Mesothelial cell of epicardium (in vitro differentiated cells): ENCODE measurements at regions not wholly inside any gene's neighbourhood (a gene's known extent, or its start where the extent isn't known, plus 50 kb on each side); places are given as distances from the start of the nearest gene placed in this dataset.

ENCODE experiments used
- DNase-seq, 2 experiments: peaks; one replicate each; pipeline ENCODE4 v3.0.0; 2021; ENCODE audit warnings: low spot score in 2 of 2; ENCODE audit not compliant: unreplicated experiment in 2 of 2
- H3K27ac Mint-ChIP-seq: 2 replicates; pipeline ENCODE4 v1.8.0; 2021; ENCODE audit warnings: mixed read lengths
- H3K27me3 Mint-ChIP-seq: 2 replicates; pipeline ENCODE4 v1.8.0; 2021; ENCODE audit warnings: low read depth, mixed read lengths
- H3K36me3 Mint-ChIP-seq: 2 replicates; pipeline ENCODE4 v1.8.0; 2021; ENCODE audit warnings: mixed read lengths
- H3K4me1 Mint-ChIP-seq: 2 replicates; pipeline ENCODE4 v1.8.0; 2021; ENCODE audit warnings: mixed read lengths
- H3K4me3 Mint-ChIP-seq: 2 replicates; pipeline ENCODE4 v1.8.0; 2021; ENCODE audit warnings: mild to moderate bottlenecking, moderate library complexity, mixed read lengths
- H3K9me3 Mint-ChIP-seq: 2 replicates; pipeline ENCODE4 v1.8.0; 2021; ENCODE audit warnings: mixed read lengths
- CTCF ChIP-seq: fragments of 200-600 bp; sonication (generic); IDR thresholded peaks from one replicate; pipeline ENCODE4 v1.5.0; 2021; ENCODE audit warnings: antibody characterized with exemption; ENCODE audit not compliant: unreplicated experiment

DNA sequence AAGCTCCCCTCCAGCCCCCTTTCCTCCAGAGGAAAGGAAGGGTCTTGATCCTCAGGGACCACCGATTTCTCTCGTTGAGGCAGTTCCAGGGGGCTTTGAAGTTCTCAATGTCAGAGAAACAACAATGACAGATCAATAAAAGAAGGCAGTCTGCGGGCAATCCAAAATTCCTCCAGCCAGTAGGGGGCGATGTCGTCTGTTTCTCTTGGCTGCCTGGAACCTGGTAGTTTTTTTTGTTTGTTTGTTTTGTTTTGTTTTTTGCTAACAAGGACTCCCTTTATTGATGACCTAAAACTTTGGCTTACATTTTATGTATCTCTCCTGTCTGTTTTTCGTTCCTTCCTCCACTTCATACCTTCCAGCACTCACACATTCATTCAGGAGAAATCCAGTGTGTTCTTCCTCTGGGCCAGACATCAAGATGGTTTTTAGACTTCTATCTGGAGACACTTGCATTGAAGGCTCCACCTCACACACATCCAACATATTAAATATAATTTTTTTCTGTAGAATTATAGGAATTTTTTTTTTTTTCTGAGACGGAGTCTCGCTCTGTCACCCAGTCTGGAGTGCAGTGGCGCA lies 276.6 kb downstream of the RPLP1 start:
- peaks cover 33% of the 10 kb centered on the region for H3K27me3 Mint-ChIP-seq
- no peak overlapping the region for H3K4me3 Mint-ChIP-seq
- no peak for DNase-seq
- H3K4me1 Mint-ChIP-seq: peaks cover 7% of the 10 kb centered on the region
- H3K36me3 Mint-ChIP-seq: no peaks in the 10 kb centered on the region
- no peak overlapping the region for H3K27ac Mint-ChIP-seq
- peaks cover 9% of the 10 kb centered on the region for H3K9me3 Mint-ChIP-seq
- TF ChIP-seq CTCF: peak; percentile 80

GRCh38 chr15:69730281-69731080 lies 277.9 kb downstream of the RPLP1 start:
- H3K4me1 Mint-ChIP-seq: peaks cover 20% of the 10 kb centered on the region

DNA sequence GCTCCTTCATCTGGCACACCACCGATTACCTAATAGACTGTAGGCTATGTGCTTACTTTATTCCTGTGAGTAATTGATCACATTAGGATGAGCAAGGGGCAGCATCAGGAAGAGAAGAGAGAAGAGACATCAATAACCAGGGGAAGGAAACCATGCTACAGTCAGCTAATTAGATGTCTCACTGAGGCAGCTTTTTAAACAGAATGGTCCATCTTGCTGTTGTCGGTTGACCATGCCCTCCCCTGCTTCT lies 278.4 kb downstream of the RPLP1 start:
- Mint-ChIP-seq H3K27ac (no peak overlapping the region), H3K4me1 (peaks cover 25% of the 10 kb centered on the region), H3K4me3 (no peak overlapping the region), H3K36me3 (no peaks in the 10 kb centered on the region), H3K27me3 (peaks cover 25% of the 10 kb centered on the region), H3K9me3 (peaks cover 9% of the 10 kb centered on the region)
- no peak for DNase-seq
- no peak for TF ChIP-seq CTCF

More at GRCh38 chr15:69730281-69731080, 277.9 kb downstream of the RPLP1 start:
- H3K9me3 Mint-ChIP-seq: peaks cover 9% of the 10 kb centered on the region
- TF ChIP-seq CTCF: no peak
- H3K4me3 Mint-ChIP-seq: no peak overlapping the region
- H3K27me3 Mint-ChIP-seq: peaks cover 23% of the 10 kb centered on the region
- H3K36me3 Mint-ChIP-seq: no peaks in the 10 kb centered on the region
- peak overlapping the region; percentile 7 for H3K27ac Mint-ChIP-seq
- no peak for DNase-seq

GRCh38 chr15:69731581-69731980 lies 279.0 kb downstream of the RPLP1 start:
- DNase-seq: no peak
- H3K4me3 Mint-ChIP-seq: no peak overlapping the region
- TF ChIP-seq CTCF: no peak
- H3K4me1 Mint-ChIP-seq: peaks cover 25% of the 10 kb centered on the region
- H3K27ac Mint-ChIP-seq: no peak overlapping the region
- no peaks in the 10 kb centered on the region for H3K36me3 Mint-ChIP-seq
- H3K9me3 Mint-ChIP-seq: peaks cover 9% of the 10 kb centered on the region
- H3K27me3 Mint-ChIP-seq: peaks cover 25% of the 10 kb centered on the region

GRCh38 chr15:69732133-69732532 lies 279.5 kb downstream of the RPLP1 start:
- no peak for DNase-seq
- Mint-ChIP-seq H3K27ac (no peak overlapping the region), H3K4me1 (peaks cover 25% of the 10 kb centered on the region), H3K36me3 (peaks cover 2% of the 10 kb centered on the region), H3K4me3 (no peak overlapping the region), H3K9me3 (peaks cover 12% of the 10 kb centered on the region), H3K27me3 (peaks cover 28% of the 10 kb centered on the region)
- no peak for TF ChIP-seq CTCF
